GM13976 (cell line): ENCODE measurements at regions not wholly inside any gene's neighbourhood (a gene's known extent, or its start where the extent isn't known, plus 50 kb on each side); places are given as distances from the start of the nearest gene placed in this dataset.
"Not testable (repeated sequence)": the region's sequence is repeated elsewhere in the genome, so short reads cannot be mapped to it uniquely, and the experiment has no call there.

Experiments used
- DNase-seq: peaks from one replicate; pipeline ENCODE4 v3.0.0; 2012; ENCODE audit warnings: low spot score
- in situ Hi-C: fragments of 300-500 bp; cut with MboI; formaldehyde crosslinking; loops from one replicate; pipeline ENCODE4 v1.12.0; 2022; ENCODE audit warnings: low sequenced_read_pairs, mixed read lengths, inconsistent platforms; ENCODE audit not compliant: unreplicated experiment

GRCh38 chr9:41778535-41779071 is 350.6 kb downstream of the CNTNAP3B start:
- in situ Hi-C loops, DNase-seq: not testable (repeated sequence)

GRCh38 chr9:41777536-41777935 is 351.7 kb downstream of the CNTNAP3B start:
- DNase-seq, in situ Hi-C loops: not testable (repeated sequence)

- DNase-seq, in situ Hi-C loops: not testable (repeated sequence)
Observed at GRCh38 chr9:41772541-41772940, 356.7 kb downstream of the CNTNAP3B start.

GRCh38 chr9:41771693-41772092 is 357.5 kb downstream of the CNTNAP3B start:
- in situ Hi-C loops, DNase-seq: not testable (repeated sequence)

GRCh38 chr9:41754822-41755221 is 374.4 kb downstream of the CNTNAP3B start:
- DNase-seq, in situ Hi-C loops: not testable (repeated sequence)

- DNase-seq, in situ Hi-C loops: not testable (repeated sequence)
Observed at GRCh38 chr9:41754403-41754802, 374.8 kb downstream of the CNTNAP3B start.

GRCh38 chr9:41741897-41742296 is 387.3 kb downstream of the CNTNAP3B start:
- in situ Hi-C loops, DNase-seq: not testable (repeated sequence)

- in situ Hi-C loops, DNase-seq: not testable (repeated sequence)
Observed at GRCh38 chr9:41741173-41741572, 388.1 kb downstream of the CNTNAP3B start.

- in situ Hi-C loops, DNase-seq: not testable (repeated sequence)
Observed at GRCh38 chr9:41738681-41739080, 390.5 kb downstream of the CNTNAP3B start.

GRCh38 chr9:41699190-41699589 is 430.0 kb downstream of the CNTNAP3B start:
- DNase-seq, in situ Hi-C loops: not testable (repeated sequence)

GRCh38 chr9:41697080-41697479 is 432.1 kb downstream of the CNTNAP3B start:
- DNase-seq, in situ Hi-C loops: not testable (repeated sequence)

GRCh38 chr9:41679312-41679711 is 449.9 kb downstream of the CNTNAP3B start:
- DNase-seq, in situ Hi-C loops: not testable (repeated sequence)

GRCh38 chr9:41663497-41664036 is 465.7 kb downstream of the CNTNAP3B start:
- in situ Hi-C loops, DNase-seq: not testable (repeated sequence)

- in situ Hi-C loops, DNase-seq: not testable (repeated sequence)
Observed at GRCh38 chr9:41658706-41659105, 469.6 kb upstream of the ZNG1F start.

GRCh38 chr9:41658116-41658515 is 469.0 kb upstream of the ZNG1F start:
- in situ Hi-C loops: not testable (repeated sequence)
- DNase-seq: peak; percentile 1

- in situ Hi-C loops: not testable (repeated sequence)
- peak; percentile 1 for DNase-seq
Observed at GRCh38 chr9:41657141-41657540, 468.0 kb upstream of the ZNG1F start.

- DNase-seq, in situ Hi-C loops: not testable (repeated sequence)
Observed at GRCh38 chr9:41655071-41655554, 466.0 kb upstream of the ZNG1F start.

- in situ Hi-C loops: not testable (repeated sequence)
- peak; percentile 1 for DNase-seq
Observed at GRCh38 chr9:41654349-41654748, 465.2 kb upstream of the ZNG1F start.

- in situ Hi-C loops, DNase-seq: not testable (repeated sequence)
Observed at GRCh38 chr9:41653560-41654340, 464.6 kb upstream of the ZNG1F start.
